Sigmoid colon (tissue), 4 donors: ENCODE measurements at regions not wholly inside any gene's neighbourhood (a gene's known extent, or its start where the extent isn't known, plus 50 kb on each side); places are given as distances from the start of the nearest gene placed in this dataset.

Experiments
- CTCF ChIP-seq, 4 experiments: fragments of 450-650 bp in 3 of 4; fragments of 200-600 bp in 1 of 4; IDR thresholded peaks; one replicate each; pipeline ENCODE4 v1.5.1; 2016 to 2019; ENCODE audit warnings: antibody characterized with exemption in 4 of 4, mild to moderate bottlenecking in 3 of 4, moderate library complexity in 2 of 4
- EP300 ChIP-seq, 4 donors: sonication (generic); formaldehyde crosslinking; IDR thresholded peaks; one replicate each; pipeline ENCODE4 v1.6.1; 2017; ENCODE audit warnings: antibody characterized with exemption in 4 of 4
- POLR2A ChIP-seq, 2 donors: fragments of 450-650 bp; IDR thresholded peaks; one replicate each; pipeline ENCODE4 v1.6.1; 2016; ENCODE audit warnings: antibody characterized with exemption in 2 of 2, mild to moderate bottlenecking in 2 of 2, moderate library complexity in 2 of 2
- POLR2AphosphoS5 ChIP-seq, 4 donors: sonication (generic); formaldehyde crosslinking; IDR thresholded peaks; one replicate each; pipeline ENCODE4 v1.6.1; 2017; ENCODE audit warnings: antibody characterized with exemption in 4 of 4

- no peak for TF ChIP-seq CTCF (IDR thresholded peaks at IDR 0.05)
- TF ChIP-seq POLR2A (IDR thresholded peaks at IDR 0.05) = no peak
- no peak for TF ChIP-seq POLR2AphosphoS5 (IDR thresholded peaks at IDR 0.05)
- no peak for TF ChIP-seq EP300 (IDR thresholded peaks at IDR 0.05)
Measured at GRCh38 chr17:22270381-22270780, 578.1 kb downstream of the KCNJ18 start.
